ENCODE measurements at regions not wholly inside any gene's neighbourhood (a gene's known extent, or its start where the extent isn't known, plus 50 kb on each side); places are given as distances from the start of the nearest gene placed in this dataset.

DNA sequence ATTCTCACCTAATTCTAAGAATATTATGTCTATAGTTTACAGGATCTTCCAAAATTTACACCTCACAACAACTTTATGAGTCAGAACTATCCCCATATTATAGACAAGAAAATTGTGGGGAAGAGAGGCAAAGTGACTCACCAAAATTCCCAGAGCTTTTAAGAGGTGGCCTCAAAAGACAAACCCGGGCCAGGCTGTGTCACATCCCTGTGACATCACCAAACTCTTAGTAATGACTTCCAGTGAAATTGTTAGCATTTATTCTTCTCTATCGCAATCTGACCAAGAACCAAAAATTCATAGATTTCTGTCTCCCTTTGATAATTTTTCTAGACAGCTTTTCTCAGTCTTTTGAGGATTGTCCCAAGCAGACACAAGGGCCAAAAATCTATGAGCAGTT is 134.3 kb downstream of the SNX19 start:
- TF ChIP-seq POLR2A (IDR thresholded peaks at IDR 0.05) (no peak), EP300 (IDR thresholded peaks at IDR 0.05) (no peak)
- TF ChIP-seq, protein P1, sequence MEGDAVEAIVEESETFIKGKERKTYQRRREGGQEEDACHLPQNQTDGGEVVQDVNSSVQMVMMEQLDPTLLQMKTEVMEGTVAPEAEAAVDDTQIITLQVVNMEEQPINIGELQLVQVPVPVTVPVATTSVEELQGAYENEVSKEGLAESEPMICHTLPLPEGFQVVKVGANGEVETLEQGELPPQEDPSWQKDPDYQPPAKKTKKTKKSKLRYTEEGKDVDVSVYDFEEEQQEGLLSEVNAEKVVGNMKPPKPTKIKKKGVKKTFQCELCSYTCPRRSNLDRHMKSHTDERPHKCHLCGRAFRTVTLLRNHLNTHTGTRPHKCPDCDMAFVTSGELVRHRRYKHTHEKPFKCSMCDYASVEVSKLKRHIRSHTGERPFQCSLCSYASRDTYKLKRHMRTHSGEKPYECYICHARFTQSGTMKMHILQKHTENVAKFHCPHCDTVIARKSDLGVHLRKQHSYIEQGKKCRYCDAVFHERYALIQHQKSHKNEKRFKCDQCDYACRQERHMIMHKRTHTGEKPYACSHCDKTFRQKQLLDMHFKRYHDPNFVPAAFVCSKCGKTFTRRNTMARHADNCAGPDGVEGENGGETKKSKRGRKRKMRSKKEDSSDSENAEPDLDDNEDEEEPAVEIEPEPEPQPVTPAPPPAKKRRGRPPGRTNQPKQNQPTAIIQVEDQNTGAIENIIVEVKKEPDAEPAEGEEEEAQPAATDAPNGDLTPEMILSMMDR (IDR thresholded peaks at IDR 0.05), result no peak

Measured in ovary (tissue), 3 donors.